Vagina (tissue), 2 donors: ENCODE measurements at regions not wholly inside any gene's neighbourhood (a gene's known extent, or its start where the extent isn't known, plus 50 kb on each side); places are given as distances from the start of the nearest gene placed in this dataset.

Experiments
- CTCF ChIP-seq, 3 experiments: fragments of 450-650 bp in 2 of 3; fragments of 200-600 bp in 1 of 3; sonication (generic) in 1 of 3; IDR thresholded peaks; one replicate each; pipeline ENCODE4 v1.5.1; 2017 to 2019; ENCODE audit warnings: antibody characterized with exemption in 3 of 3, mild to moderate bottlenecking in 2 of 3, moderate library complexity in 2 of 3
- POLR2A ChIP-seq, 2 donors: fragments of 450-650 bp; IDR thresholded peaks; one replicate each; pipeline ENCODE4 v1.6.1; 2017; ENCODE audit warnings: antibody characterized with exemption in 2 of 2, mild to moderate bottlenecking in 2 of 2, moderate library complexity in 2 of 2
- POLR2AphosphoS5 ChIP-seq, 2 donors: sonication (generic); formaldehyde crosslinking; IDR thresholded peaks; one replicate each; pipeline ENCODE4 v1.9.0; 2017; ENCODE audit warnings: antibody characterized with exemption in 2 of 2, mild to moderate bottlenecking in 2 of 2, low read depth in 1 of 2; ENCODE audit not compliant: insufficient read depth in 1 of 2

DNA sequence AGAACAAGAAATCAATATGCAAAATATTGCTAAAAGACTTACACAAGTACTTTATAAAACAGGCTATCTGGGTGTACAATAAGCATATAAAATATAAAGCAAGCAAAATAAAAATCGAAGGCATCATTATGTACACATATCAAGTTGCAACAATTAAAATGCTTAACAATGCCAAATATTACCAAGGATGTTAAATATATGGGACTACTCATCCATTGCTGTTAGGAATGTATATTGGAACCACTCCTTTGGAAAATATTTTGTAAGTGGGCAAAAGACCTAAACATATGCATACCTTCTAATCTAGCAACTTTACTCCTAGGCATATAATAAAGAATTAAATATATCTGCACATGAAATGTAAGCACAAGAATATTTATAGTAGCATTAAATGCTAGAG is 632.6 kb upstream of the COX7C start:
- TF ChIP-seq POLR2AphosphoS5 (IDR thresholded peaks at IDR 0.05; ENCODE audit: insufficient read depth in 1 of 2, low read depth in 1 of 2) (no peak), CTCF (IDR thresholded peaks at IDR 0.05) (no peak), POLR2A (IDR thresholded peaks at IDR 0.05) (no peak)
